Trophoblast cell (in vitro differentiated cells and primary cell): ENCODE measurements at regions not wholly inside any gene's neighbourhood (a gene's known extent, or its start where the extent isn't known, plus 50 kb on each side); places are given as distances from the start of the nearest gene placed in this dataset.
"Not testable (repeated sequence)": the region's sequence is repeated elsewhere in the genome, so short reads cannot be mapped to it uniquely, and the experiment has no call there.

Source experiments
- DNase-seq, 2 donors: peaks; one replicate each; pipeline ENCODE4 v3.0.0-alpha.2; 2016
- H2AFZ ChIP-seq: 2 replicates; pipeline ENCODE4 v1.6.1; 2013; ENCODE audit warnings: low read length, moderate library complexity, mild to moderate bottlenecking; ENCODE audit not compliant: insufficient read depth, poor library complexity
- H2AK5ac ChIP-seq: 2 replicates; pipeline ENCODE4 v1.6.1; 2013; ENCODE audit warnings: mild to moderate bottlenecking, low read length
- H2BK120ac ChIP-seq: 2 replicates; pipeline ENCODE4 v1.6.1; 2013; ENCODE audit warnings: low read length, mild to moderate bottlenecking, moderate library complexity; ENCODE audit not compliant: insufficient read depth, poor library complexity
- H2BK12ac ChIP-seq: 2 replicates; pipeline ENCODE4 v1.6.1; 2013; ENCODE audit warnings: mild to moderate bottlenecking, low read length, moderate library complexity
- H2BK5ac ChIP-seq: 2 replicates; pipeline ENCODE4 v1.6.1; 2013; ENCODE audit warnings: low read length, low read depth, moderate library complexity, mild to moderate bottlenecking; ENCODE audit not compliant: poor library complexity
- H3K14ac ChIP-seq: 2 replicates; pipeline ENCODE4 v1.6.1; 2013; ENCODE audit warnings: mild to moderate bottlenecking, low read length
- H3K18ac ChIP-seq: 2 replicates; pipeline ENCODE4 v1.6.1; 2013; ENCODE audit warnings: mild to moderate bottlenecking, low read length
- H3K23ac ChIP-seq: 2 replicates; pipeline ENCODE4 v1.6.1; 2013; ENCODE audit warnings: low read length
- H3K27ac ChIP-seq: 2 replicates; pipeline ENCODE4 v1.5.1; 2013; ENCODE audit warnings: low read depth, mild to moderate bottlenecking, inconsistent platforms, low read length, moderate library complexity
- H3K27me3 ChIP-seq: 2 replicates; pipeline ENCODE4 v1.6.1; 2013; ENCODE audit warnings: inconsistent platforms, mild to moderate bottlenecking, low read length, moderate library complexity; ENCODE audit not compliant: insufficient read depth
- H3K36me3 ChIP-seq, 2 experiments: 1 replicate in 1 of 2; 2 replicates in 1 of 2; pipeline ENCODE4 v1.6.1; 2013; ENCODE audit warnings: low read length in 2 of 2, mild to moderate bottlenecking in 2 of 2, moderate library complexity in 1 of 2; ENCODE audit not compliant: insufficient read depth in 2 of 2, control insufficient read depth in 1 of 2
- H3K4ac ChIP-seq: 2 replicates; pipeline ENCODE4 v1.6.1; 2013; ENCODE audit warnings: low read depth, mild to moderate bottlenecking, low read length, moderate library complexity
- H3K4me1 ChIP-seq, 2 experiments: 1 replicate in 1 of 2; 2 replicates in 1 of 2; pipeline ENCODE4 v1.6.1; 2013; ENCODE audit warnings: low read length in 2 of 2, mild to moderate bottlenecking in 2 of 2, moderate library complexity in 1 of 2; ENCODE audit not compliant: insufficient read depth in 2 of 2, control insufficient read depth in 1 of 2
- H3K4me2 ChIP-seq: 2 replicates; pipeline ENCODE4 v1.6.1; 2013; ENCODE audit warnings: inconsistent platforms, mild to moderate bottlenecking, low read length, moderate library complexity
- H3K4me3 ChIP-seq: 2 replicates; pipeline ENCODE4 v1.5.1; 2013; ENCODE audit warnings: mild to moderate bottlenecking, low read depth, low read length, inconsistent platforms
- H3K79me1 ChIP-seq: one replicate; pipeline ENCODE4 v1.6.1; 2013; ENCODE audit warnings: low read length
- H3K79me2 ChIP-seq: 2 replicates; pipeline ENCODE4 v1.6.1; 2013; ENCODE audit warnings: low read length, mild to moderate bottlenecking; ENCODE audit not compliant: control insufficient read depth, insufficient read depth, poor library complexity
- H3K9ac ChIP-seq: 2 replicates; pipeline ENCODE4 v1.6.1; 2013; ENCODE audit warnings: mild to moderate bottlenecking, low read length
- H3K9me3 ChIP-seq: 2 replicates; pipeline ENCODE4 v1.6.1; 2013; ENCODE audit warnings: low read depth, mild to moderate bottlenecking, control low read depth, inconsistent platforms, low read length; ENCODE audit not compliant: insufficient read depth
- H4K12ac ChIP-seq: 2 replicates; pipeline ENCODE4 v1.6.1; 2013; ENCODE audit warnings: low read depth, mild to moderate bottlenecking, low read length, moderate library complexity
- H4K8ac ChIP-seq: 2 replicates; pipeline ENCODE4 v1.6.1; 2013; ENCODE audit warnings: low read depth, mild to moderate bottlenecking, low read length, moderate library complexity
- H4K91ac ChIP-seq: one replicate; pipeline ENCODE4 v1.6.1; 2013; ENCODE audit warnings: low read depth, mild to moderate bottlenecking, low read length, moderate library complexity
- WGBS: extraction: QIAGEN DNeasy Blood & Tissue Kit; methylation state at CpG from one replicate; pipeline ENCODE4 v1.1.7; 2013; ENCODE audit warnings: missing lambda C conversion rate; ENCODE audit not compliant: insufficient read length, insufficient coverage; ENCODE audit errors: extremely low coverage; 5-methylcytosine and 5-hydroxymethylcytosine counted together

DNA sequence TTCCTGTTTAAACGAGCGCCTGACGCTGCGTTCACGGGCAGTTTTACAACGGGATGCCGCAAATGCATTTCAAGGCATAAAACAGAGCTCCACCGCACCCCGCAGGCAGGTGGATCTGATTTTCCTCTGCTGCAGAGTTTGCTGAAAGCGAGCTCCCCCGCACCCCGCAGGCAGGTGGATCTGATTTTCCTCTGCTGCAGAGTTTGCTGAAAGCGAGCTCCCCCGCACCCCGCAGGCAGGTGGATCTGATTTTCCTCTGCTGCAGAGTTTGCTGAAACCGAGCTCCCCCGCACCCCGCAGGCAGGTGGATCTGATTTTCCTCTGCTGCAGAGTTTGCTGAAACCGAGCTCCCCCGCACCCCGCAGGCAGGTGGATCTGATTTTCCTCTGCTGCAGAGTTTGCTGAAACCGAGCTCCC lies 120.6 kb upstream of the LPCAT1 start:
- H3K14ac ChIP-seq, H3K4me2 ChIP-seq, H2BK12ac ChIP-seq, H2BK5ac ChIP-seq, H3K36me3 ChIP-seq, H3K79me1 ChIP-seq, H4K91ac ChIP-seq, H3K18ac ChIP-seq, DNase-seq, H3K27ac ChIP-seq, H3K79me2 ChIP-seq, H3K4me3 ChIP-seq, H3K23ac ChIP-seq, H4K8ac ChIP-seq, H3K9me3 ChIP-seq, H2AFZ ChIP-seq, H4K12ac ChIP-seq, H3K4me1 ChIP-seq, H3K4ac ChIP-seq, H3K9ac ChIP-seq, H2AK5ac ChIP-seq, H2BK120ac ChIP-seq: not testable (repeated sequence)
- no CpG with 5 or more reads among the region's 22 CpGs for WGBS
- peaks cover 12% of the 10 kb centered on the region for H3K27me3 ChIP-seq

- H4K12ac ChIP-seq = no peak overlapping the region
- H3K4ac ChIP-seq = no peak overlapping the region
- H3K9me3 ChIP-seq = peaks cover 4% of the 10 kb centered on the region
- no peak overlapping the region for H4K91ac ChIP-seq
- H4K8ac ChIP-seq = no peak overlapping the region
- no peak overlapping the region for H3K18ac ChIP-seq
- H3K36me3 ChIP-seq = no peaks in the 10 kb centered on the region
- no peaks in the 10 kb centered on the region for H3K79me2 ChIP-seq
- no peak overlapping the region for H3K27ac ChIP-seq
- H3K23ac ChIP-seq = no peak overlapping the region
- H2AK5ac ChIP-seq = no peak overlapping the region
- no peak overlapping the region for H3K4me2 ChIP-seq
- no peaks in the 10 kb centered on the region for H3K79me1 ChIP-seq
- no peak overlapping the region for H3K14ac ChIP-seq
- H2BK120ac ChIP-seq = no peak overlapping the region
- no peak overlapping the region for H2AFZ ChIP-seq
- peak overlapping the region; percentile 21 for H3K4me3 ChIP-seq
- DNase-seq = no peak
- H2BK5ac ChIP-seq = no peak overlapping the region
- H3K4me1 ChIP-seq = peaks cover 0 to 4% of the 10 kb centered on the region in 2 experiments
- H3K27me3 ChIP-seq = peaks cover 12% of the 10 kb centered on the region
- no CpG with 5 or more reads among the region's 14 CpGs for whole genome bisulfite sequencing
- no peak overlapping the region for H3K9ac ChIP-seq
- H2BK12ac ChIP-seq = no peak overlapping the region
These were observed 120.1 kb upstream of the LPCAT1 start for GRCh38 chr5:1643651-1644392.

DNA sequence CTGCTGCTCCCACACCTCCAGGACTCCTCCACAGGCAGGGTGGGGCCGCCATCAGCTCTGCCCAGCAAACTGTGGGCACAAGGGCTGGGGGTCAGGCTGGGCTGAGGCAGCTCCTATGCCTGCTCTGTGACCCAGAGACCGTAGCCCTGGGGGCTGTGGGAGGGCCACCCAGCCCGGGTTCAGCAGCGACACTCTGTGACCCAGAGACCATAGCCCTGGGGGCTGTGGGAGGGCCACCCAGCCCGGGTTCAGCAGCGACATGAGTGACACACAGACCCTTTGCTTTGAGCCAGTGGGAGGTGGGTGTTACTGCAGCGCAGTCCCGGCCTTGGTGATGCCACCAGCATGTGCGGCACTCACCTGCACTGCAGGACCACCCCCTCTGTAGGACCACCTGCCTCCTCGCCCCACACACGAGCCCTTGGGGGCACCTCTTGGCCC lies 118.9 kb upstream of the LPCAT1 start:
- Histone ChIP-seq H3K79me1 (no peaks in the 10 kb centered on the region), H3K4me1 (peaks cover 0 to 4% of the 10 kb centered on the region in 2 experiments), H3K79me2 (no peaks in the 10 kb centered on the region), H2AK5ac (no peak overlapping the region), H3K4me3 (no peak overlapping the region), H2BK120ac (no peak overlapping the region), H3K27me3 (peaks cover 12% of the 10 kb centered on the region), H3K9ac (no peak overlapping the region), H3K23ac (no peak overlapping the region), H3K9me3 (peaks cover 4% of the 10 kb centered on the region), H2BK12ac (no peak overlapping the region), H2AFZ (no peak overlapping the region), H3K4ac (no peak overlapping the region), H4K12ac (no peak overlapping the region), H3K14ac (no peak overlapping the region), H3K27ac (no peak overlapping the region), H3K36me3 (no peaks in the 10 kb centered on the region), H3K18ac (no peak overlapping the region), H4K91ac (no peak overlapping the region), H4K8ac (no peak overlapping the region), H3K4me2 (no peak overlapping the region), H2BK5ac (no peak overlapping the region)
- WGBS = no CpG with 5 or more reads among the region's 11 CpGs
- no peak for DNase-seq

DNA sequence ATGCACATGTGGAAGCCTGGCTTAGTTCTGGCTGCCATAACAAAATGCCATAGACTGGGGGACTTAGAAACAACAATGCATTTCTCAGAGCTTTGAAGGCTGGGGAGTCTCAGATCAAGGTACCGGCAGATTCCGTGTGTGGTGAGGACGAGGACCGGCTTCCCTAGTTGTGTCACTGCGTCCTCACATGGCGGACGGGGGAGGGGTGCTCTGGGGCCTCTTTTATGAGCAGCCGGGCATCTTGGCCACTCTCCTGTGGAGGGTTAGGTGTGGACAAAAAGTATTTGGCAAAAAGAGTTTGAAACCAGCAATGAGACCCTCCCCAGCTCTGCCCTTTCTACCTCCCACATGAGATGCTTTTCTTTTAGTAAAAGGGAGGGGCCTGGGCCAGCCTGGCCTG lies 118.5 kb upstream of the LPCAT1 start:
- no peak overlapping the region for H3K4me3 ChIP-seq
- DNase-seq = no peak
- H3K79me1 ChIP-seq = no peaks in the 10 kb centered on the region
- H3K4ac ChIP-seq = no peak overlapping the region
- peaks cover 12% of the 10 kb centered on the region for H3K27me3 ChIP-seq
- no peak overlapping the region for H3K14ac ChIP-seq
- no peak overlapping the region for H2BK12ac ChIP-seq
- no peak overlapping the region for H3K9ac ChIP-seq
- no peak overlapping the region for H3K18ac ChIP-seq
- no peak overlapping the region for H4K12ac ChIP-seq
- H3K4me1 ChIP-seq = peaks cover 0 to 4% of the 10 kb centered on the region in 2 experiments
- H3K23ac ChIP-seq = no peak overlapping the region
- no peak overlapping the region for H2AK5ac ChIP-seq
- WGBS = no CpG with 5 or more reads among the region's 8 CpGs
- no peak overlapping the region for H3K4me2 ChIP-seq
- H3K27ac ChIP-seq = no peak overlapping the region
- H3K79me2 ChIP-seq = no peaks in the 10 kb centered on the region
- no peak overlapping the region for H2BK5ac ChIP-seq
- no peak overlapping the region for H2BK120ac ChIP-seq
- H3K9me3 ChIP-seq = peaks cover 4% of the 10 kb centered on the region
- H4K91ac ChIP-seq = no peak overlapping the region
- no peaks in the 10 kb centered on the region for H3K36me3 ChIP-seq
- no peak overlapping the region for H4K8ac ChIP-seq
- no peak overlapping the region for H2AFZ ChIP-seq
